ENCODE measurements at regions not wholly inside any gene's neighbourhood (a gene's known extent, or its start where the extent isn't known, plus 50 kb on each side); places are given as distances from the start of the nearest gene placed in this dataset.

GRCh38 chr2:221848286-221848685, 276.2 kb upstream of the EPHA4 start (continued):
- TF ChIP-seq RAD21 (IDR thresholded peaks at IDR 0.05 in 1 of 2, conservative IDR thresholded peaks at IDR 0.05 in 1 of 2; ENCODE audit: low read depth in 2 of 2, low read length in 2 of 2) (no peak), POU5F1 (IDR thresholded peaks at IDR 0.05; ENCODE audit: low read depth, low read length) (no peak), KDM1A (IDR thresholded peaks at IDR 0.05; ENCODE audit: borderline replicate concordance, low read length) (no peak)

Measured in H1 (cell line).